OCI-LY3 (cell line): ENCODE measurements at regions not wholly inside any gene's neighbourhood (a gene's known extent, or its start where the extent isn't known, plus 50 kb on each side); places are given as distances from the start of the nearest gene placed in this dataset.

Experiments
- H2AFZ ChIP-seq: fragments of 200-600, 300-600 bp; shearing (Covaris generic); 2 replicates; pipeline ENCODE4 v1.6.0; 2014; ENCODE audit warnings: antibody characterized with exemption, low read depth, low read length
- H3K27ac ChIP-seq: fragments of 200-600, 300-600 bp; sonication (generic); 2 replicates; pipeline ENCODE4 v1.5.1; 2014; ENCODE audit warnings: mild to moderate bottlenecking, low read length, moderate library complexity, mixed read lengths
- H3K27me3 ChIP-seq: fragments of 200-600, 300-600 bp; sonication (generic); 2 replicates; pipeline ENCODE4 v1.6.1; 2014; ENCODE audit warnings: low read depth, low read length, mixed read lengths
- H3K36me3 ChIP-seq: fragments of 200-600, 300-600 bp; sonication (generic); replicated peaks from 2 replicates; pipeline ENCODE3; 2014; ENCODE audit warnings: low read depth, low read length, mixed read lengths
- H3K4me1 ChIP-seq: fragments of 300-600, 200-600 bp; sonication (generic); 2 replicates; pipeline ENCODE4 v1.6.1; 2014; ENCODE audit warnings: low read length, mixed read lengths
- H3K4me2 ChIP-seq: fragments of 200-600, 300-600 bp; sonication (generic); 2 replicates; pipeline ENCODE4 v1.6.1; 2014; ENCODE audit warnings: low read length, mixed read lengths
- H3K4me3 ChIP-seq: fragments of 300-600, 200-600 bp; sonication (generic); 2 replicates; pipeline ENCODE4 v1.5.1; 2014; ENCODE audit warnings: antibody characterized with exemption, mild to moderate bottlenecking, low read length, moderate library complexity
- H3K79me2 ChIP-seq: fragments of 300-600, 200-600 bp; shearing (Covaris generic); 2 replicates; pipeline ENCODE4 v1.6.1; 2014; ENCODE audit warnings: mild to moderate bottlenecking, low read length, mixed read lengths
- H3K9ac ChIP-seq: fragments of 300-600, 200-600 bp; shearing (Covaris generic); 2 replicates; pipeline ENCODE4 v1.6.0; 2014; ENCODE audit warnings: mild to moderate bottlenecking, low read length, moderate library complexity
- H3K9me3 ChIP-seq: fragments of 200-600, 300-600 bp; shearing (Covaris generic); 2 replicates; pipeline ENCODE4 v1.6.1; 2014; ENCODE audit warnings: low read length, mixed read lengths; ENCODE audit not compliant: insufficient read depth
- H4K20me1 ChIP-seq: fragments of 200-600, 300-600 bp; sonication (generic); 2 replicates; pipeline ENCODE4 v1.6.1; 2016; ENCODE audit warnings: low read length, mixed read lengths; ENCODE audit not compliant: insufficient read depth
- EZH2phosphoT487 ChIP-seq: fragments of 200-600 bp; shearing (Covaris generic); IDR thresholded peaks from 2 replicates; pipeline ENCODE4 v1.6.1; 2018; ENCODE audit warnings: antibody characterized with exemption, mixed run types, low read depth
- TF ChIP-seq, protein P1 (sequence below): fragments of 200-600, 300-600 bp; sonication (generic); IDR thresholded peaks from 2 replicates; pipeline ENCODE4 v1.5.1; 2014; ENCODE audit warnings: antibody characterized with exemption, low read length, low read depth

DNA sequence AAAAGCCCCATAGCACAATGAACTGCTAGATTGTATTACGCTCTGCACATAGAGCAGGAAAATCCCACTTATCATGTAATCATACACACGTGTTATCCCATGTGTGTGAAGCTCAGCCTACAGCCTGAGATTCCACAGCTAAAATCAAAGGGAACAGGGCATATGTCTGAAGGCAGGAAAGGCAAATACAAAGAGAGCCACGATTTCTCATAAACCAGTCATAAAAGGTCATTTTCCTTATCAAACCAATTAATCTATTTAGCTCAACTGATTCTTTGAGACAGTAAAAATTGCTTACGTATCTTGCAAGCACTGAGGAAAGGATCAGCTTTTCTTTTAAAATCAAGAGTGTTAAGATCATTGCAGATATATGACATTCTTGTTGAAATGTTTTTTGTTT lies 199.5 kb upstream of the TBL1XR1 start:
- Histone ChIP-seq H2AFZ (no peak overlapping the region), H3K9ac (no peak overlapping the region), H3K36me3 (no peaks in the 10 kb centered on the region), H3K4me2 (no peak overlapping the region), H4K20me1 (no peaks in the 10 kb centered on the region), H3K27me3 (no peaks in the 10 kb centered on the region), H3K27ac (no peak overlapping the region), H3K79me2 (no peaks in the 10 kb centered on the region), H3K4me1 (no peaks in the 10 kb centered on the region), H3K9me3 (no peaks in the 10 kb centered on the region), H3K4me3 (no peak overlapping the region)
- TF ChIP-seq, protein P1, sequence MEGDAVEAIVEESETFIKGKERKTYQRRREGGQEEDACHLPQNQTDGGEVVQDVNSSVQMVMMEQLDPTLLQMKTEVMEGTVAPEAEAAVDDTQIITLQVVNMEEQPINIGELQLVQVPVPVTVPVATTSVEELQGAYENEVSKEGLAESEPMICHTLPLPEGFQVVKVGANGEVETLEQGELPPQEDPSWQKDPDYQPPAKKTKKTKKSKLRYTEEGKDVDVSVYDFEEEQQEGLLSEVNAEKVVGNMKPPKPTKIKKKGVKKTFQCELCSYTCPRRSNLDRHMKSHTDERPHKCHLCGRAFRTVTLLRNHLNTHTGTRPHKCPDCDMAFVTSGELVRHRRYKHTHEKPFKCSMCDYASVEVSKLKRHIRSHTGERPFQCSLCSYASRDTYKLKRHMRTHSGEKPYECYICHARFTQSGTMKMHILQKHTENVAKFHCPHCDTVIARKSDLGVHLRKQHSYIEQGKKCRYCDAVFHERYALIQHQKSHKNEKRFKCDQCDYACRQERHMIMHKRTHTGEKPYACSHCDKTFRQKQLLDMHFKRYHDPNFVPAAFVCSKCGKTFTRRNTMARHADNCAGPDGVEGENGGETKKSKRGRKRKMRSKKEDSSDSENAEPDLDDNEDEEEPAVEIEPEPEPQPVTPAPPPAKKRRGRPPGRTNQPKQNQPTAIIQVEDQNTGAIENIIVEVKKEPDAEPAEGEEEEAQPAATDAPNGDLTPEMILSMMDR, result no peak
- TF ChIP-seq EZH2phosphoT487, result no peak

DNA sequence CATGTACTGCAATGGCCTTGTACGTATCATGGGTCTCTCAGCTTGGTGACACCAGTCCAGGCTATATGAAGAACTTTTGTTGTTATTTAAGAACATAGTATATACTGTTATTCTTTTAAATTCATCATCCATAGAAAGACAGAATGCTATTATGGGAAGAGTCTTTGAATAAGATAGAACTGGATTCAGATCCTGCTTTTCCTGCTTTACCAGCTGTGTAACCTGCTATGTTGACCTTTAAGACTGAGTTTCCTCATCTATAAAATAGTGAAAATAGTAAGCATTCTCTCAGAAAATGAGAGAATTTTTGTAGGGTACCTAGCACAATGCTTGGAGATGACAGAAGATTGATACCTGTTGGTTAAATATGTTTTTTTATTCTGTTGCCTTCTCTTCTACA lies 204.1 kb upstream of the TBL1XR1 start:
- H2AFZ ChIP-seq, result no peak overlapping the region
- no peaks in the 10 kb centered on the region for H3K36me3 ChIP-seq
- no peaks in the 10 kb centered on the region for H3K27me3 ChIP-seq
- H3K9me3 ChIP-seq, result no peaks in the 10 kb centered on the region
- H3K9ac ChIP-seq, result no peak overlapping the region
- no peaks in the 10 kb centered on the region for H4K20me1 ChIP-seq
- H3K79me2 ChIP-seq, result no peaks in the 10 kb centered on the region
- H3K27ac ChIP-seq, result no peak overlapping the region
- H3K4me3 ChIP-seq, result no peak overlapping the region
- no peak overlapping the region for H3K4me2 ChIP-seq
- no peak for TF ChIP-seq EZH2phosphoT487
- TF ChIP-seq, protein P1, result no peak
- no peaks in the 10 kb centered on the region for H3K4me1 ChIP-seq

DNA sequence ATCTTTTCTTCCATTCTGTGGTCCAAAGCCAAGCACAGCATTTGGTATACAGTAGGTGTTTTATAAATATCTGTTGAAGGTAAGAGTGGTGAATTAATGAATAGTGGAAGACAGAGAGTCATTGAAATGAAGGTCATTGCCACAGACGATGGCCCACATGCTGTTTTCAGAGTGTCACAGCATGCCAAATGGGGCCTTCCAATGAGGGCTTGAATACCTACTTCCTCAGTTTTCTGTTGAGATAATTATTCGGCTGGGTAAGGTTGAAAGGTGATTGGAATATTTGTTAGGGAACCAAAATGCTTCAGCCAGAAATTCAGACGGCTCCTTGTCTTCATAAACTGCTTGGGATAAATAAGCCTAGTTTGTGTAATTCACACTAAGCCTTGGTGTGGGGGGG lies 205.3 kb upstream of the TBL1XR1 start:
- Histone ChIP-seq H3K36me3 (no peaks in the 10 kb centered on the region), H3K27me3 (no peaks in the 10 kb centered on the region), H3K4me3 (no peak overlapping the region), H3K4me2 (no peak overlapping the region), H3K27ac (no peak overlapping the region), H3K79me2 (no peaks in the 10 kb centered on the region), H3K9me3 (no peaks in the 10 kb centered on the region), H4K20me1 (no peaks in the 10 kb centered on the region), H3K4me1 (no peaks in the 10 kb centered on the region), H3K9ac (no peak overlapping the region), H2AFZ (no peak overlapping the region)
- TF ChIP-seq EZH2phosphoT487, result no peak
- TF ChIP-seq, protein P1, result no peak

DNA sequence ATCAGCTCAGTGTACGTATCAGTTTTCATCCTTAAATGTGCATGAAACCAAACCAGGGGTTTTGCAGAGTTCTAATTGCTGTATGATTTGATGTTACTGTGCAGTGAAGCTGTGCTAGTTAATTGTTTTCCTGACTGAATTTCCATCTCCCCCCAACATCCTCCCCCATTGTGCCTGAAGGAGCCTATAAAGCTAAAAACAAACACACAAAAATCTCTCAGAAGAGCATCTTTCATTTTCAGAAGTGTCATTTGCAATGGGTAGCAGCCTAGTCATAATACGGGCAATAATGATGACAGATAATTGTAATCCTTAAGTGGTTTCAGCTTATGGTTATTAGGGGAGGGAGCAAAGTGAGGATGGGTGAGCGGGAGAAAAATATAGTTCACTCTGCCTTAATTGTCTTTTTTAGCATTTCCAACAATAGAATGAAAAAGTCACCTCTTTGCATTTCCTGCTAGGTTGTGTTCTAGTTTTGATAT lies 207.9 kb upstream of the TBL1XR1 start:
- TF ChIP-seq, protein P1, result no peak
- no peak for TF ChIP-seq EZH2phosphoT487
- H3K79me2 ChIP-seq, result no peaks in the 10 kb centered on the region
- no peak overlapping the region for H3K9ac ChIP-seq
- H2AFZ ChIP-seq, result no peak overlapping the region
- H3K4me3 ChIP-seq, result no peak overlapping the region
- H3K4me1 ChIP-seq, result no peaks in the 10 kb centered on the region
- H3K4me2 ChIP-seq, result no peak overlapping the region
- no peaks in the 10 kb centered on the region for H3K36me3 ChIP-seq
- H4K20me1 ChIP-seq, result no peaks in the 10 kb centered on the region
- no peaks in the 10 kb centered on the region for H3K27me3 ChIP-seq
- no peaks in the 10 kb centered on the region for H3K9me3 ChIP-seq
- H3K27ac ChIP-seq, result no peak overlapping the region
